Loucy (cell line): ENCODE measurements at regions not wholly inside any gene's neighbourhood (a gene's known extent, or its start where the extent isn't known, plus 50 kb on each side); places are given as distances from the start of the nearest gene placed in this dataset.

Experiments used
- H2AFZ ChIP-seq: fragments of 200-600 bp; sonication (generic); 2 replicates; pipeline ENCODE4 v1.6.0; 2016; ENCODE audit warnings: antibody characterized with exemption, mild to moderate bottlenecking, low read length, moderate library complexity
- H3F3A ChIP-seq: fragments of 200-600 bp; 2 replicates; pipeline ENCODE4 v1.6.0; 2016; ENCODE audit warnings: antibody characterized with exemption, low read depth, mild to moderate bottlenecking
- H3K27me3 ChIP-seq: fragments of 200-600 bp; sonication (generic); 2 replicates; pipeline ENCODE4 v1.6.1; 2014; ENCODE audit warnings: low read length, mild to moderate bottlenecking; ENCODE audit not compliant: insufficient read depth, poor library complexity, severe bottlenecking
- H3K36me3 ChIP-seq: fragments of 200-600 bp; sonication (generic); 2 replicates; pipeline ENCODE4 v1.6.1; 2016; ENCODE audit warnings: low read length; ENCODE audit not compliant: insufficient read depth
- H3K4me1 ChIP-seq: fragments of 200-600 bp; sonication (generic); 2 replicates; pipeline ENCODE4 v1.5.1; 2014; ENCODE audit warnings: low read length, mild to moderate bottlenecking; ENCODE audit not compliant: insufficient read depth, poor library complexity, severe bottlenecking
- H3K4me2 ChIP-seq: fragments of 200-600 bp; sonication (generic); 2 replicates; pipeline ENCODE4 v1.6.0; 2014; ENCODE audit warnings: antibody characterized with exemption, low read length, low read depth, mild to moderate bottlenecking; ENCODE audit not compliant: poor library complexity, severe bottlenecking
- H3K4me3 ChIP-seq: fragments of 200-600 bp; sonication (generic); 2 replicates; pipeline ENCODE4 v1.5.1; 2014; ENCODE audit warnings: low read length, mild to moderate bottlenecking, mixed read lengths; ENCODE audit not compliant: poor library complexity, severe bottlenecking
- H3K79me2 ChIP-seq: fragments of 200-600 bp; sonication (generic); 2 replicates; pipeline ENCODE4 v1.6.1; 2014; ENCODE audit warnings: low read length; ENCODE audit not compliant: insufficient read depth
- H3K9ac ChIP-seq: fragments of 200-600 bp; sonication (generic); 2 replicates; pipeline ENCODE4 v1.6.0; 2014; ENCODE audit warnings: mild to moderate bottlenecking, low read depth, low read length, moderate library complexity; ENCODE audit not compliant: poor library complexity, severe bottlenecking
- H3K9me2 ChIP-seq: fragments of 200-600 bp; sonication (generic); replicated peaks from 2 replicates; pipeline ENCODE4 v1.6.1; 2016; ENCODE audit warnings: low read depth, low read length, mixed read lengths
- H3K9me3 ChIP-seq: fragments of 200-600 bp; sonication (generic); 2 replicates; pipeline ENCODE4 v1.6.1; 2014; ENCODE audit warnings: mild to moderate bottlenecking, antibody characterized with exemption, low read length, low read depth; ENCODE audit not compliant: insufficient read depth
- H4K20me1 ChIP-seq: fragments of 200-600 bp; sonication (generic); 2 replicates; pipeline ENCODE4 v1.6.0; 2014; ENCODE audit warnings: antibody characterized with exemption, low read length, mild to moderate bottlenecking; ENCODE audit not compliant: insufficient read depth, poor library complexity, severe bottlenecking
- CTCF ChIP-seq: fragments of 200-600 bp; sonication (generic); conservative IDR thresholded peaks from 2 replicates; pipeline ENCODE4 v1.5.1; 2014; ENCODE audit warnings: mild to moderate bottlenecking, antibody characterized with exemption, low read length
- EZH2phosphoT487 ChIP-seq: fragments of 200-600 bp; IDR thresholded peaks from 2 replicates; pipeline ENCODE4 v1.6.1; 2018; ENCODE audit warnings: antibody characterized with exemption, mild to moderate bottlenecking, moderate library complexity, borderline replicate concordance

DNA sequence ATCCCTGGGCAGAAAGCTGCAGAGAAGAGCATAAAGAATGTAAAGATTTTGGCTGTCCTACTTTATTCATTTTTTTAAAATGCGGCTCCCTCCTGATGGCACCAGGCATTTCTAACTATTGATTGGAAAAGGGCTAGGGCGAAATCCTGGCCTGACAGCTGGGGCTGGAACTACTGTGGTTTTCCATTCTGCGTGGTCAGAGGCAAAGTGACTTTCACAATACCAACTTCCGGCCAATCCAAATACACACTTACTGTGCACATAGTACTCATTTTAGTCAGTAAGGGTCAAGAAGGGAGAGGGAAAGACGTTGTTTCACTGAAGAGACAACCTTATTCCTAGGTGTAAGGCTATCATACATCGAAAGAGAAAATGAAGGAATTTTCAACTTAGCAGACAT lies 113.8 kb upstream of the PMFBP1 start:
- Histone ChIP-seq H3K4me1 (no peaks in the 10 kb centered on the region), H3K9me3 (no peaks in the 10 kb centered on the region), H3K4me3 (no peak overlapping the region), H3K9me2 (no peaks in the 10 kb centered on the region), H3K9ac (no peak overlapping the region), H3F3A (no peaks in the 10 kb centered on the region), H3K79me2 (no peaks in the 10 kb centered on the region), H4K20me1 (no peaks in the 10 kb centered on the region), H2AFZ (no peak overlapping the region), H3K36me3 (no peaks in the 10 kb centered on the region), H3K4me2 (no peak overlapping the region), H3K27me3 (no peaks in the 10 kb centered on the region)
- TF ChIP-seq CTCF (no peak), EZH2phosphoT487 (no peak)

DNA sequence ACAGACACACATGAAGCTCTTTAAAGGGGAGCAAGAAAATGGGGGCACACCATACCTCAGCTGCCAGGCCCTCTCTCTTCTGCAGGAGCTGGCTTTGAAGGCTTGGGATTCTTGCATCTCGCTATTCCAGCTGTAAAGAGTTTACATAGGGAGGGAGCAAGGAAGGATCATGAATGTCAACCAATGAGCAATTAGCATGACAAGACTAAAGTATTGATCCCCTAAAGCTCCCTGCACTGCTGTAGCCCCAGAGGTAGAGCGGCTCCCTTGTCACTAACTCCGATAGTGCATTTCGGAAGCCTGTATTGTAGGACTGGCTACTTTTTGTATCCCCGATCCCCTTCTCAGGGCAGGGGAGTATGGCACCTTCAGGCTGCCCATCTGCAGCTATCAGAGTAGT lies 113.4 kb upstream of the PMFBP1 start:
- H3K4me2 ChIP-seq = no peak overlapping the region
- TF ChIP-seq CTCF (no peak), EZH2phosphoT487 (no peak)

DNA sequence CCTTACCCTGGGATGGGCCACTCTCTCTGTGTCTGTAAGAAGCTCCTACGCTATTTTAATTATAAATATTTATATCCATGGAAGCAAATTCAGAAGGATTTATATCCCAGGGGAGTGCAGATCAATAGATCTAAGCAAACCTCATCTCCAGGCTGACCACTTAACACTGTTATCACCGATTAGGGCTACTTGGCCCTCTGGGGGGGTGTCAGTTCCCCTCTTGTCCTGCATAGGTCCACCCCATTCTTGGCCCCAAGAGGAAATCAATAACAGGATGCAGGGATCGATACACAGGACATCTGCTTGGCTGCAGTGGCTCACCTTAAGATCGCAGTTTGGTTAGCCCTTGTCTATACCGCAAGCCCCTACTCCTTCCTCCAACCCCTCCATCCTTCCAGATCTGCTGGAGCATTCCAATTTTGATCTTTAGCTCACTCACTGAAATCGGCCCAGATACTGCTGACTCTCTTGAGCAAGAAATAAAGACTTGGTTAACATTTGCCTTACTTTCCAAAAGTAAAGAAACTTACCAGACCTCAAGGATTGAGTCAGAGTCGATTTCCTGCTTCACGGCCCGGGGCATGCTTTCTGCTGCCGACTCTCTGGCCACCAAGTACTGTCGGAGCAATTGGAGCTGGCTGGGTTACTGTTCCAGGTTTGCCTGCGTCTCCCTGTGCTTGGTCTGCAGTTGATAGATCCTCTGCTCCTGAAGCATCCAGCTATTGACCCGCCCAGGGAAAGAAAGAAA lies 112.3 kb upstream of the PMFBP1 start:
- Histone ChIP-seq H3K9me2 (no peaks in the 10 kb centered on the region), H3K4me3 (no peak overlapping the region), H3K9me3 (no peaks in the 10 kb centered on the region), H2AFZ (no peak overlapping the region), H3K4me2 (no peak overlapping the region), H4K20me1 (no peaks in the 10 kb centered on the region), H3K4me1 (no peaks in the 10 kb centered on the region), H3F3A (no peaks in the 10 kb centered on the region), H3K36me3 (no peaks in the 10 kb centered on the region), H3K9ac (no peak overlapping the region), H3K79me2 (no peaks in the 10 kb centered on the region), H3K27me3 (no peaks in the 10 kb centered on the region)
- TF ChIP-seq EZH2phosphoT487 = no peak
- no peak for TF ChIP-seq CTCF

More for the DNA sequence above, 113.4 kb upstream of the PMFBP1 start:
- no peaks in the 10 kb centered on the region for H3K27me3 ChIP-seq
- no peak overlapping the region for H3K4me3 ChIP-seq
- H3K9me3 ChIP-seq = no peaks in the 10 kb centered on the region
- no peaks in the 10 kb centered on the region for H3K79me2 ChIP-seq
- H3K36me3 ChIP-seq = no peaks in the 10 kb centered on the region
- no peak overlapping the region for H3K9ac ChIP-seq
- H3F3A ChIP-seq = no peaks in the 10 kb centered on the region
- H2AFZ ChIP-seq = no peak overlapping the region
- H3K4me1 ChIP-seq = no peaks in the 10 kb centered on the region
- H3K9me2 ChIP-seq = no peaks in the 10 kb centered on the region
- H4K20me1 ChIP-seq = no peaks in the 10 kb centered on the region
